ENCODE measurements at regions not wholly inside any gene's neighbourhood (a gene's known extent, or its start where the extent isn't known, plus 50 kb on each side); places are given as distances from the start of the nearest gene placed in this dataset.

DNA sequence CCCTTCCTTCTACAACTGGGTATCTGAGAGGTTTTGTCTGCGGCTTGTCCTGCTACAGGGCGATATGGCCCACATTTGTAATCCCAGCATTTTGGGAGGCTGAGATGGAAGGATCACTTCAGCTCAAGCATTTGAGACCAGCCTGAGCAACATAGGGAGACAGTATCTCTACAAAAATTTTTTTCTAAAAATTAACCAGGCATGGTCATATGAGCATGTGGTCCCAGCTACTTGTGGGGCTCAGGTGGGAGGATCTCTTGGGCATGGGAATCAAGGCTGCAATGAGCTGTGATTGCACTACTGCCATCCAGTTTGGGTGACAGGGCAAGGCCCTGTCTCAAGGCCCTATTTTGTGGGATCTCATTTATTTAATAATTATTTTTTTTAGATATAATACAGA is 420.6 kb upstream of the PABPC4L start:
- TF ChIP-seq CTCF (IDR thresholded peaks at IDR 0.05) (no peak), POLR2A (IDR thresholded peaks at IDR 0.05) (no peak), EP300 (IDR thresholded peaks at IDR 0.05) (no peak)

All from upper lobe of left lung (tissue), 4 donors.